HUDEP-2 (cell line): ENCODE measurements at regions not wholly inside any gene's neighbourhood (a gene's known extent, or its start where the extent isn't known, plus 50 kb on each side); places are given as distances from the start of the nearest gene placed in this dataset.
A peak's percentile ranks its signal among the peaks of the same experiment; 100 is the strongest.

ENCODE experiments used
- DNase-seq, 76 experiments: peaks; one replicate each; lab custom pipeline; 2025; ENCODE audit not compliant: unreplicated experiment in 76 of 76; lab: John Stamatoyannopoulos, UW

GRCh38 chr3:153596401-153596800, 434.4 kb downstream of the RAP2B start:
- no peak for DNase-seq

- DNase-seq = no peak
Observed at GRCh38 chr3:153599685-153600084, 437.7 kb downstream of the RAP2B start.

- DNase-seq = no peak
Observed at GRCh38 chr3:153600896-153601295, 438.9 kb downstream of the RAP2B start.

- no peak for DNase-seq
Observed at GRCh38 chr3:153601374-153601853, 439.4 kb downstream of the RAP2B start.

GRCh38 chr3:153602801-153603200, 440.8 kb downstream of the RAP2B start:
- DNase-seq = no peak

- no peak for DNase-seq
Observed at GRCh38 chr3:153614140-153614539, 452.1 kb downstream of the RAP2B start.

GRCh38 chr3:153614563-153614962, 452.5 kb downstream of the RAP2B start:
- DNase-seq = no peak

GRCh38 chr3:153615863-153616262, 453.8 kb downstream of the RAP2B start:
- DNase-seq = no peak

- DNase-seq = no peak
Observed at GRCh38 chr3:153617463-153617862, 455.4 kb downstream of the RAP2B start.

- no peak for DNase-seq
Observed at GRCh38 chr3:153618176-153618575, 456.1 kb downstream of the RAP2B start.

GRCh38 chr3:153619268-153619667, 457.2 kb downstream of the RAP2B start:
- no peak for DNase-seq

- DNase-seq = no peak
Observed at GRCh38 chr3:153621953-153622352, 459.9 kb downstream of the RAP2B start.

GRCh38 chr3:153623834-153624233, 461.8 kb downstream of the RAP2B start:
- no peak for DNase-seq

GRCh38 chr3:153624310-153625030, 462.4 kb downstream of the RAP2B start:
- peak in 1 of 76 experiments; percentile 8 for DNase-seq

- DNase-seq = no peak
Observed at GRCh38 chr3:153625506-153625905, 463.5 kb downstream of the RAP2B start.

GRCh38 chr3:153626158-153626557, 464.1 kb downstream of the RAP2B start:
- DNase-seq = no peak

GRCh38 chr3:153628591-153628990, 466.6 kb downstream of the RAP2B start:
- no peak for DNase-seq

- no peak for DNase-seq
Observed at GRCh38 chr3:153629148-153629547, 467.1 kb downstream of the RAP2B start.

GRCh38 chr3:153631102-153631501, 469.1 kb downstream of the RAP2B start:
- no peak for DNase-seq

- no peak for DNase-seq
Observed at GRCh38 chr3:153631664-153632063, 469.6 kb downstream of the RAP2B start.

- no peak for DNase-seq
Observed at GRCh38 chr3:153633407-153633806, 471.4 kb downstream of the RAP2B start.

GRCh38 chr3:153634683-153635082, 472.7 kb downstream of the RAP2B start:
- DNase-seq = no peak

GRCh38 chr3:153639631-153640030, 477.6 kb downstream of the RAP2B start:
- no peak for DNase-seq
